Vagina (tissue), 2 donors: ENCODE measurements at regions not wholly inside any gene's neighbourhood (a gene's known extent, or its start where the extent isn't known, plus 50 kb on each side); places are given as distances from the start of the nearest gene placed in this dataset.

Source experiments
- CTCF ChIP-seq, 3 experiments: fragments of 450-650 bp in 2 of 3; fragments of 200-600 bp in 1 of 3; sonication (generic) in 1 of 3; IDR thresholded peaks; one replicate each; pipeline ENCODE4 v1.5.1; 2017 to 2019; ENCODE audit warnings: antibody characterized with exemption in 3 of 3, mild to moderate bottlenecking in 2 of 3, moderate library complexity in 2 of 3
- POLR2A ChIP-seq, 2 donors: fragments of 450-650 bp; IDR thresholded peaks; one replicate each; pipeline ENCODE4 v1.6.1; 2017; ENCODE audit warnings: antibody characterized with exemption in 2 of 2, mild to moderate bottlenecking in 2 of 2, moderate library complexity in 2 of 2
- POLR2AphosphoS5 ChIP-seq, 2 donors: sonication (generic); formaldehyde crosslinking; IDR thresholded peaks; one replicate each; pipeline ENCODE4 v1.9.0; 2017; ENCODE audit warnings: antibody characterized with exemption in 2 of 2, mild to moderate bottlenecking in 2 of 2, low read depth in 1 of 2; ENCODE audit not compliant: insufficient read depth in 1 of 2

- TF ChIP-seq CTCF (IDR thresholded peaks at IDR 0.05) (no peak), POLR2AphosphoS5 (IDR thresholded peaks at IDR 0.05; ENCODE audit: insufficient read depth in 1 of 2, low read depth in 1 of 2) (no peak), POLR2A (IDR thresholded peaks at IDR 0.05) (no peak)
Observed at GRCh38 chr2:122883849-122884248, 1128.4 kb downstream of the TSN start.
